HG03039 (cell line): ENCODE measurements at regions not wholly inside any gene's neighbourhood (a gene's known extent, or its start where the extent isn't known, plus 50 kb on each side); places are given as distances from the start of the nearest gene placed in this dataset.

Experiments
- ATAC-seq: cut with Tn5 transposase; IDR thresholded peaks from one replicate; pipeline ENCODE4 v1.9.1; 2021; ENCODE audit warnings: mild to moderate bottlenecking, moderate library complexity; ENCODE audit not compliant: unreplicated experiment

- no peak for ATAC-seq
Measured at GRCh38 chr9:115913696-115914095, 239.9 kb upstream of the PAPPA start.

GRCh38 chr9:115914291-115914690, 239.3 kb upstream of the PAPPA start:
- ATAC-seq, result no peak

- no peak for ATAC-seq
Measured at GRCh38 chr9:115921301-115921700, 232.3 kb upstream of the PAPPA start.

GRCh38 chr9:115922444-115922843, 231.1 kb upstream of the PAPPA start:
- ATAC-seq, result no peak

- no peak for ATAC-seq
Measured at GRCh38 chr9:115923410-115923809, 230.2 kb upstream of the PAPPA start.

- no peak for ATAC-seq
Measured at GRCh38 chr9:115923903-115924668, 229.5 kb upstream of the PAPPA start.

GRCh38 chr9:115924669-115924987, 229.0 kb upstream of the PAPPA start:
- ATAC-seq, result no peak

GRCh38 chr9:115925424-115925823, 228.2 kb upstream of the PAPPA start:
- no peak for ATAC-seq

- no peak for ATAC-seq
Measured at GRCh38 chr9:115930472-115930871, 223.1 kb upstream of the PAPPA start.

GRCh38 chr9:115938479-115938878, 215.1 kb upstream of the PAPPA start:
- no peak for ATAC-seq

GRCh38 chr9:115939065-115939765, 214.4 kb upstream of the PAPPA start:
- no peak for ATAC-seq

GRCh38 chr9:115941561-115942315, 211.9 kb upstream of the PAPPA start:
- no peak for ATAC-seq

- ATAC-seq, result no peak
Measured at GRCh38 chr9:115943431-115944165, 210.0 kb upstream of the PAPPA start.

- no peak for ATAC-seq
Measured at GRCh38 chr9:115944166-115944948, 209.2 kb upstream of the PAPPA start.

GRCh38 chr9:115945009-115945431, 208.6 kb upstream of the PAPPA start:
- no peak for ATAC-seq

- no peak for ATAC-seq
Measured at GRCh38 chr9:115946530-115946929, 207.1 kb upstream of the PAPPA start.

GRCh38 chr9:115951977-115952376, 201.6 kb upstream of the PAPPA start:
- ATAC-seq, result no peak

- ATAC-seq, result no peak
Measured at GRCh38 chr9:115952430-115953292, 200.9 kb upstream of the PAPPA start.

- no peak for ATAC-seq
Measured at GRCh38 chr9:115956371-115956770, 197.2 kb upstream of the PAPPA start.
